ENCODE measurements at regions not wholly inside any gene's neighbourhood (a gene's known extent, or its start where the extent isn't known, plus 50 kb on each side); places are given as distances from the start of the nearest gene placed in this dataset.

- TF ChIP-seq POLR2AphosphoS5 (IDR thresholded peaks at IDR 0.05) (no peak), POLR2A (IDR thresholded peaks at IDR 0.05; ENCODE audit: low read depth) (no peak), CTCF (IDR thresholded peaks at IDR 0.05) (no peak), EP300 (IDR thresholded peaks at IDR 0.05) (no peak)
These were observed 69.7 kb downstream of the MRPL46 start for GRCh38 chr15:88397506-88397905.

Measured in esophagus muscularis mucosa (tissue), 4 donors.